K562 (cell line): ENCODE measurements at regions not wholly inside any gene's neighbourhood (a gene's known extent, or its start where the extent isn't known, plus 50 kb on each side); places are given as distances from the start of the nearest gene placed in this dataset.

Experiments used
- ATAC-seq: fragments of 200-7000 bp; cut with Tn5 transposase; 3 replicates; pipeline ENCODE4 v1.9.1; 2020; ENCODE audit warnings: moderate library complexity
- BruUV-seq: library from RNA; stranded (reverse); fragments of 400-500 nt; replicated peaks from 2 replicates; lab custom pipeline; 2021; lab: Mats Ljungman, UMichigan
- CTCF ChIA-PET: fragments of 300-600 bp; formaldehyde crosslinking; extraction: SDS; loops from one replicate; lab custom pipeline; 2021; ENCODE audit warnings: low intra/inter-chr PET ratio; lab: Yijun Ruan, JAX
- POLR2A ChIA-PET: fragments of 300-600, 350-650 bp; sonication (Branson Sonifier 250); formaldehyde crosslinking; extraction: SDS; loops from one replicate; lab custom pipeline; 2021; ENCODE audit warnings: antibody characterized with exemption, inconsistent platforms; lab: Yijun Ruan, JAX
- DNase-seq, 4 experiments: peaks; one replicate each; pipeline versions ENCODE4 v3.0.0 to v3.0.0-alpha.2; 2011 to 2018; ENCODE audit warnings: low spot score in 3 of 4, mixed read lengths in 3 of 4; ENCODE audit errors: extremely low read depth in 1 of 4
- FAIRE-seq: peaks from 2 replicates; lab custom pipeline; 2011; peaks lifted over from hg19 to GRCh38; lab: Jason Lieb, UNC
- H2AFZ ChIP-seq: 2 replicates; pipeline ENCODE4 v1.6.0; 2011; ENCODE audit warnings: low read depth, low read length, control low read depth, inconsistent platforms
- H3K27ac ChIP-seq: fragments of 200-600 bp; 3 replicates; pipeline ENCODE4 v1.8.0; 2011; ENCODE audit warnings: low read depth, mild to moderate bottlenecking, control low read depth, inconsistent platforms, low read length, moderate library complexity, mixed read lengths; ENCODE audit errors: extremely low read depth
- H3K27me3 ChIP-seq, 2 experiments: fragments of 300-600 bp in 1 of 2; 2 replicates in 1 of 2; 3 replicates in 1 of 2; pipeline versions ENCODE4 v1.6.0 to v1.8.0; 2011; ENCODE audit warnings: inconsistent platforms in 2 of 2, low read length in 2 of 2, mild to moderate bottlenecking in 1 of 2, mixed read lengths in 1 of 2, moderate library complexity in 1 of 2; ENCODE audit not compliant: control insufficient read depth in 2 of 2, insufficient read depth in 2 of 2
- H3K36me3 ChIP-seq: fragments of 300-600 bp; 3 replicates; pipeline ENCODE4 v1.8.0; 2011; ENCODE audit warnings: mild to moderate bottlenecking, low read length, inconsistent platforms; ENCODE audit not compliant: control insufficient read depth, insufficient read depth
- H3K4me1 ChIP-seq, 2 experiments: fragments of 200-600 bp in 1 of 2; replicated peaks in 1 of 2; 2 replicates in 1 of 2; 3 replicates in 1 of 2; pipeline versions ENCODE4 v1.5.1 to v1.8.0; 2011; ENCODE audit warnings: inconsistent platforms in 2 of 2, low read length in 2 of 2, mild to moderate bottlenecking in 1 of 2, mixed read lengths in 1 of 2, moderate library complexity in 1 of 2; ENCODE audit not compliant: control insufficient read depth in 2 of 2, insufficient read depth in 2 of 2
- H3K4me2 ChIP-seq: 2 replicates; pipeline ENCODE4 v1.6.1; 2011; ENCODE audit warnings: low read length, control low read depth, inconsistent platforms, mixed read lengths; ENCODE audit not compliant: insufficient read depth
- H3K4me3 ChIP-seq: fragments of 200-600 bp; sonication (generic), shearing (Covaris generic); 2 replicates; pipeline ENCODE4 v1.5.1; 2016; ENCODE audit warnings: control low read depth, inconsistent platforms
- H3K79me2 ChIP-seq: fragments of 200-600 bp; 3 replicates; pipeline ENCODE4 v1.8.0; 2011; ENCODE audit warnings: low read length, inconsistent platforms; ENCODE audit not compliant: control insufficient read depth, insufficient read depth
- H3K9ac ChIP-seq, 2 experiments: 2 replicates each; pipeline versions ENCODE4 v1.6.0 to v1.6.1; 2011; ENCODE audit warnings: low read depth in 2 of 2, low read length in 2 of 2, control low read depth in 1 of 2, inconsistent platforms in 1 of 2, mild to moderate bottlenecking in 1 of 2, mixed read lengths in 1 of 2; ENCODE audit not compliant: insufficient read depth in 1 of 2
- H3K9me1 ChIP-seq: one replicate; pipeline ENCODE4 v1.6.0; 2011; ENCODE audit warnings: inconsistent platforms, mild to moderate bottlenecking, low read length, moderate library complexity; ENCODE audit not compliant: control insufficient read depth, insufficient read depth
- H3K9me3 ChIP-seq: replicated peaks from 2 replicates; pipeline ENCODE4 v1.5.1; 2011; ENCODE audit warnings: low read depth, low read length, inconsistent platforms; ENCODE audit not compliant: control insufficient read depth, insufficient read depth
- H4K20me1 ChIP-seq: replicated peaks from 2 replicates; pipeline ENCODE4 v1.6.1; 2011; ENCODE audit warnings: low read length, inconsistent platforms, mixed read lengths; ENCODE audit not compliant: control insufficient read depth, insufficient read depth
- EP400 ChIP-seq: fragments of 450-650 bp; IDR thresholded peaks from 2 replicates; pipeline ENCODE4 v1.6.1; 2017; ENCODE audit warnings: antibody characterized with exemption, mild to moderate bottlenecking, moderate library complexity
- FOS ChIP-seq: IDR thresholded peaks from 3 replicates; pipeline ENCODE4 v1.6.1; 2011; ENCODE audit not compliant: insufficient read length; ENCODE audit errors: extremely low read depth
- HSF4 ChIP-seq: fragments of 250-450 bp; sonication (Bioruptor Pico); IDR thresholded peaks from 2 replicates; pipeline ENCODE4 v2.1.2; 2022; ENCODE audit warnings: mild to moderate bottlenecking, moderate library complexity, borderline replicate concordance
- UBTF ChIP-seq, 2 experiments: IDR thresholded peaks; 2 replicates each; pipeline ENCODE4 v1.6.1; 2012; ENCODE audit warnings: improper control_type of control experiment in 2 of 2, low read depth in 2 of 2, low read length in 2 of 2, borderline replicate concordance in 1 of 2
- ZBTB2 ChIP-seq: fragments of 450-650 bp; IDR thresholded peaks from 2 replicates; pipeline ENCODE4 v1.6.1; 2016; ENCODE audit warnings: antibody characterized with exemption
- ZFPM2 ChIP-seq: fragments of 250-450 bp; sonication (Bioruptor Pico); IDR thresholded peaks from 2 replicates; pipeline ENCODE4 v1.5.1; 2022; ENCODE audit warnings: mild to moderate bottlenecking
- ZNF121 ChIP-seq: sonication (generic); formaldehyde crosslinking; conservative IDR thresholded peaks from 2 replicates; pipeline ENCODE4 v1.8.0; 2022; ENCODE audit warnings: missing genetic modification reagents
- ZNF23 ChIP-seq: fragments of 250-450 bp; sonication (Bioruptor Pico); IDR thresholded peaks from 2 replicates; pipeline ENCODE4 v1.4.0; 2020; ENCODE audit warnings: mild to moderate bottlenecking
- ZNF695 ChIP-seq: fragments of 450-650 bp; formaldehyde crosslinking; IDR thresholded peaks from 2 replicates; pipeline ENCODE4 v1.4.0; 2020; ENCODE audit warnings: mild to moderate bottlenecking, moderate library complexity
- ZSCAN29 ChIP-seq: fragments of 450-650 bp; IDR thresholded peaks from 2 replicates; pipeline ENCODE4 v1.6.1; 2017
- WGBS: fragments of 100-300 bp; shearing (Covaris generic); methylation state at CpG from one replicate; pipeline ENCODE4 v1.1.6; 2016; ENCODE audit warnings: low coverage, mixed read lengths; ENCODE audit not compliant: insufficient coverage; ENCODE audit errors: missing lambda C conversion rate; 5-methylcytosine and 5-hydroxymethylcytosine counted together
- in situ Hi-C: fragments of 300-500 bp; cut with MboI; formaldehyde crosslinking; loops from 4 replicates; pipeline ENCODE4 v1.15.0; 2018; ENCODE audit warnings: inconsistent platforms, mixed read lengths
- intact Hi-C: fragments of 100-400 bp; cut with micrococcal nuclease; formaldehyde crosslinking; loops from 2 replicates; pipeline ENCODE4 v1.14.2; 2022
- TF ChIP-seq, protein P1 (sequence below): fragments of 150-350 bp; IDR thresholded peaks from 2 replicates; pipeline ENCODE4 v1.6.1; 2014; ENCODE audit warnings: low read depth, mild to moderate bottlenecking, low read length, borderline replicate concordance
- TF ChIP-seq, protein P2 (sequence below): fragments of 450-650 bp; formaldehyde crosslinking; IDR thresholded peaks from 2 replicates; pipeline ENCODE4 v1.4.0; 2022; ENCODE audit warnings: missing genetic modification characterization

- no peak for ATAC-seq
- ChIA-PET POLR2A (no interaction called here), CTCF (interaction anchor here (0.6 kb wide), 1 partner anchor 9 kb away, joined by 3 read pairs; no protein-coding TSS in a partner anchor)
- in situ Hi-C loops, result no loop called here
- H3K9me3 ChIP-seq, result no peaks in the 10 kb centered on the region
- no peak for DNase-seq
- no peak overlapping the region for H3K27ac ChIP-seq
- no peaks in the 10 kb centered on the region for H3K79me2 ChIP-seq
- no peak overlapping the region for H2AFZ ChIP-seq
- no peaks in the 10 kb centered on the region for H3K9me1 ChIP-seq
- peaks cover 5 to 34% of the 10 kb centered on the region in 2 experiments; a peak in 4 of 5 replicates for H3K27me3 ChIP-seq
- no peaks in the 10 kb centered on the region; the same call in 1 of the 2 replicates for H4K20me1 ChIP-seq
- no peak overlapping the region for H3K9ac ChIP-seq
- 0% methylated on average over 6 of the region's 6 CpGs for WGBS
- intact Hi-C loops, result no loop called here
- H3K4me3 ChIP-seq, result no peak overlapping the region
- H3K36me3 ChIP-seq, result no peaks in the 10 kb centered on the region
- H3K4me2 ChIP-seq, result no peak overlapping the region
- FAIRE-seq, result no peak
- no TSS peak for BruUV-seq
- H3K4me1 ChIP-seq, result no peaks in the 10 kb centered on the region
- TF ChIP-seq HSF4 (CRISPR knock-in tag), result no peak
- TF ChIP-seq, protein P1, sequence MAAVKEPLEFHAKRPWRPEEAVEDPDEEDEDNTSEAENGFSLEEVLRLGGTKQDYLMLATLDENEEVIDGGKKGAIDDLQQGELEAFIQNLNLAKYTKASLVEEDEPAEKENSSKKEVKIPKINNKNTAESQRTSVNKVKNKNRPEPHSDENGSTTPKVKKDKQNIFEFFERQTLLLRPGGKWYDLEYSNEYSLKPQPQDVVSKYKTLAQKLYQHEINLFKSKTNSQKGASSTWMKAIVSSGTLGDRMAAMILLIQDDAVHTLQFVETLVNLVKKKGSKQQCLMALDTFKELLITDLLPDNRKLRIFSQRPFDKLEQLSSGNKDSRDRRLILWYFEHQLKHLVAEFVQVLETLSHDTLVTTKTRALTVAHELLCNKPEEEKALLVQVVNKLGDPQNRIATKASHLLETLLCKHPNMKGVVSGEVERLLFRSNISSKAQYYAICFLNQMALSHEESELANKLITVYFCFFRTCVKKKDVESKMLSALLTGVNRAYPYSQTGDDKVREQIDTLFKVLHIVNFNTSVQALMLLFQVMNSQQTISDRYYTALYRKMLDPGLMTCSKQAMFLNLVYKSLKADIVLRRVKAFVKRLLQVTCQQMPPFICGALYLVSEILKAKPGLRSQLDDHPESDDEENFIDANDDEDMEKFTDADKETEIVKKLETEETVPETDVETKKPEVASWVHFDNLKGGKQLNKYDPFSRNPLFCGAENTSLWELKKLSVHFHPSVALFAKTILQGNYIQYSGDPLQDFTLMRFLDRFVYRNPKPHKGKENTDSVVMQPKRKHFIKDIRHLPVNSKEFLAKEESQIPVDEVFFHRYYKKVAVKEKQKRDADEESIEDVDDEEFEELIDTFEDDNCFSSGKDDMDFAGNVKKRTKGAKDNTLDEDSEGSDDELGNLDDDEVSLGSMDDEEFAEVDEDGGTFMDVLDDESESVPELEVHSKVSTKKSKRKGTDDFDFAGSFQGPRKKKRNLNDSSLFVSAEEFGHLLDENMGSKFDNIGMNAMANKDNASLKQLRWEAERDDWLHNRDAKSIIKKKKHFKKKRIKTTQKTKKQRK, result no peak
- TF ChIP-seq ZNF695 (CRISPR knock-in tag), result no peak
- no peak for TF ChIP-seq ZNF121 (CRISPR knock-in tag)
- no peak for TF ChIP-seq FOS
- TF ChIP-seq ZFPM2 (CRISPR knock-in tag), result no peak
- TF ChIP-seq UBTF (IDR thresholded peaks at IDR 0.05; ENCODE audit: borderline replicate concordance in 1 of 2, low read depth in 2 of 2, low read length in 2 of 2), result no peak
- TF ChIP-seq ZSCAN29, result no peak
- no peak for TF ChIP-seq ZNF23 (CRISPR knock-in tag)
- TF ChIP-seq, protein P2, sequence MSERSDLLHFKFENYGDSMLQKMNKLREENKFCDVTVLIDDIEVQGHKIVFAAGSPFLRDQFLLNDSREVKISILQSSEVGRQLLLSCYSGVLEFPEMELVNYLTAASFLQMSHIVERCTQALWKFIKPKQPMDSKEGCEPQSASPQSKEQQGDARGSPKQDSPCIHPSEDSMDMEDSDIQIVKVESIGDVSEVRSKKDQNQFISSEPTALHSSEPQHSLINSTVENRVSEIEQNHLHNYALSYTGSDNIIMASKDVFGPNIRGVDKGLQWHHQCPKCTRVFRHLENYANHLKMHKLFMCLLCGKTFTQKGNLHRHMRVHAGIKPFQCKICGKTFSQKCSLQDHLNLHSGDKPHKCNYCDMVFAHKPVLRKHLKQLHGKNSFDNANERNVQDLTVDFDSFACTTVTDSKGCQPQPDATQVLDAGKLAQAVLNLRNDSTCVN (CRISPR knock-in tag), result no peak
- no peak for TF ChIP-seq EP400
- no peak for TF ChIP-seq ZBTB2
Measured at GRCh38 chr6:168721571-168721970, 280.6 kb downstream of the SMOC2 start.
